HCT116 (cell line): ENCODE measurements at regions not wholly inside any gene's neighbourhood (a gene's known extent, or its start where the extent isn't known, plus 50 kb on each side); places are given as distances from the start of the nearest gene placed in this dataset.

Experiments
- ATAC-seq: fragments of 200-7000 bp; cut with Tn5 transposase; 2 replicates; pipeline ENCODE4 v1.9.1; 2020; ENCODE audit warnings: mild to moderate bottlenecking, moderate library complexity
- BruUV-seq: library from RNA; stranded (reverse); fragments of 400-500 nt; replicated peaks from 2 replicates; lab custom pipeline; 2021; lab: Mats Ljungman, UMichigan
- CTCF ChIA-PET: fragments of 300-600 bp; sonication (Branson Sonifier 250); formaldehyde crosslinking; loops from one replicate; lab custom pipeline; 2021; ENCODE audit warnings: antibody characterized with exemption; lab: Charles Lee
- POLR2A ChIA-PET: fragments of 300-600, 350-600 bp; sonication (Branson Sonifier 250); formaldehyde crosslinking; loops from one replicate; lab custom pipeline; 2021; ENCODE audit warnings: antibody characterized with exemption; lab: Charles Lee
- RAD21 ChIA-PET, 2 experiments: fragments of 300-600 bp; sonication (Branson Sonifier 250); formaldehyde crosslinking; loops; one replicate each; lab custom pipeline; 2023; ENCODE audit warnings: low total read pairs in 2 of 2; ENCODE audit not compliant: uncharacterized antibody in 2 of 2, unreplicated experiment in 2 of 2, low non-redundant PET in 1 of 2; lab: Charles Lee
- DNase-seq: peaks from one replicate; pipeline ENCODE4 v3.0.0-alpha.2; 2010; ENCODE audit warnings: low read depth, low spot score
- H2AFZ ChIP-seq: fragments of 200-600 bp; shearing (Covaris generic), sonication (generic); 2 replicates; pipeline ENCODE4 v1.6.1; 2017; ENCODE audit warnings: low read depth, mixed run types, mixed read lengths, antibody characterized with exemption, low read length; ENCODE audit not compliant: poor library complexity, severe bottlenecking
- H3K27ac ChIP-seq: 2 replicates; pipeline ENCODE4 v1.5.1; 2012; ENCODE audit warnings: low read depth, low read length
- H3K27me3 ChIP-seq: fragments of 200-600 bp; sonication (generic); 2 replicates; pipeline ENCODE4 v1.6.1; 2016; ENCODE audit warnings: mixed run types, low read length, mixed read lengths; ENCODE audit not compliant: insufficient read depth
- H3K36me3 ChIP-seq, 2 experiments: fragments of 200-500 bp in 1 of 2; fragments of 200-600 bp in 1 of 2; sonication (Bioruptor generic) in 1 of 2; sonication (generic) in 1 of 2; 2 replicates each; pipeline versions ENCODE4 v1.5.1 to v1.6.1; 2014 to 2016; ENCODE audit warnings: low read length in 2 of 2, inconsistent platforms in 1 of 2, mixed read lengths in 1 of 2, mixed run types in 1 of 2; ENCODE audit not compliant: insufficient read depth in 2 of 2, control insufficient read depth in 1 of 2
- H3K4me1 ChIP-seq, 2 experiments: fragments of 200-600 bp in 1 of 2; sonication (generic) in 1 of 2; 2 replicates each; pipeline versions ENCODE4 v1.5.1 to v1.6.1; 2012 to 2017; ENCODE audit warnings: low read length in 2 of 2, inconsistent platforms in 1 of 2, mild to moderate bottlenecking in 1 of 2, mixed read lengths in 1 of 2, mixed run types in 1 of 2, moderate library complexity in 1 of 2; ENCODE audit not compliant: insufficient read depth in 2 of 2, control insufficient read depth in 1 of 2
- H3K4me2 ChIP-seq: fragments of 200-600 bp; sonication (generic); 2 replicates; pipeline ENCODE4 v1.6.1; 2017; ENCODE audit warnings: mixed run types, low read length, mixed read lengths
- H3K4me3 ChIP-seq, 2 experiments: fragments of 200-600 bp in 1 of 2; sonication (generic) in 1 of 2; replicated peaks in 1 of 2; 2 replicates each; pipeline ENCODE4 v1.5.1; 2011 to 2016; ENCODE audit warnings: low read length in 2 of 2, control low read depth in 1 of 2, low read depth in 1 of 2, mild to moderate bottlenecking in 1 of 2, mixed read lengths in 1 of 2, mixed run types in 1 of 2
- H3K79me2 ChIP-seq: fragments of 200-600 bp; sonication (generic); 2 replicates; pipeline ENCODE4 v1.6.1; 2017; ENCODE audit warnings: mild to moderate bottlenecking, mixed run types, low read length, moderate library complexity, mixed read lengths; ENCODE audit not compliant: insufficient read depth
- H3K9ac ChIP-seq: fragments of 200-600 bp; sonication (generic); 2 replicates; pipeline ENCODE4 v1.6.1; 2016; ENCODE audit warnings: low read length, mixed read lengths
- H3K9me2 ChIP-seq: fragments of 200-600 bp; sonication (generic), shearing (Covaris generic); 2 replicates; pipeline ENCODE4 v1.6.1; 2017; ENCODE audit warnings: mixed run types, mild to moderate bottlenecking, moderate library complexity; ENCODE audit not compliant: insufficient read depth
- H3K9me3 ChIP-seq, 2 experiments: fragments of 200-500 bp in 1 of 2; fragments of 200-600 bp in 1 of 2; sonication (Bioruptor generic) in 1 of 2; sonication (generic) in 1 of 2; 2 replicates each; pipeline ENCODE4 v1.6.1; 2014 to 2017; ENCODE audit warnings: low read length in 2 of 2, mixed read lengths in 2 of 2, inconsistent platforms in 1 of 2, low read depth in 1 of 2, mild to moderate bottlenecking in 1 of 2, mixed run types in 1 of 2, moderate library complexity in 1 of 2; ENCODE audit not compliant: control insufficient read depth in 1 of 2, insufficient read depth in 1 of 2
- H4K20me1 ChIP-seq: fragments of 200-600 bp; sonication (generic), shearing (Covaris generic); 2 replicates; pipeline ENCODE4 v1.6.1; 2017; ENCODE audit warnings: mixed run types, mild to moderate bottlenecking, moderate library complexity; ENCODE audit not compliant: insufficient read depth
- CBX3 ChIP-seq: IDR thresholded peaks from 2 replicates; pipeline ENCODE4 v1.6.1; 2012; ENCODE audit warnings: low read depth
- FOSL1 ChIP-seq: IDR thresholded peaks from 2 replicates; pipeline ENCODE4 v1.6.1; 2012; ENCODE audit warnings: low read depth
- POLR2A ChIP-seq: IDR thresholded peaks from 2 replicates; pipeline ENCODE4 v1.7.0; 2011; ENCODE audit warnings: borderline replicate concordance; ENCODE audit not compliant: insufficient read depth, insufficient read length; ENCODE audit errors: extremely low read depth
- REST ChIP-seq: IDR thresholded peaks from 2 replicates; pipeline ENCODE4 v1.6.1; 2012; ENCODE audit warnings: low read depth
- ZBTB33 ChIP-seq: IDR thresholded peaks from 2 replicates; pipeline ENCODE4 v1.6.1; 2011; ENCODE audit warnings: mild to moderate bottlenecking, low read length, moderate library complexity; ENCODE audit not compliant: insufficient replicate concordance; ENCODE audit errors: extremely low read depth
- intact Hi-C: fragments of 100-400 bp; cut with micrococcal nuclease; formaldehyde crosslinking; loops from 2 replicates; pipeline ENCODE4 v1.10.0; 2022
- TF ChIP-seq, protein P1 (sequence below): IDR thresholded peaks from 2 replicates; pipeline ENCODE4 v1.6.1; 2012

- Histone ChIP-seq H3K4me3 (no peak overlapping the region), H3K9ac (no peak overlapping the region), H2AFZ (no peak overlapping the region), H3K9me3 (no peaks in the 10 kb centered on the region), H4K20me1 (no peaks in the 10 kb centered on the region), H3K79me2 (no peaks in the 10 kb centered on the region), H3K4me2 (no peak overlapping the region), H3K27me3 (peaks cover 15% of the 10 kb centered on the region; the same call in 1 of the 2 replicates), H3K4me1 (no peaks in the 10 kb centered on the region), H3K27ac (no peak overlapping the region), H3K36me3 (no peaks in the 10 kb centered on the region), H3K9me2 (no peaks in the 10 kb centered on the region)
- no peak for DNase-seq
- BruUV-seq: no TSS peak
- ATAC-seq: no peak
- CTCF ChIA-PET: no interaction called here
- intact Hi-C loops: no loop called here
- POLR2A ChIA-PET: no interaction called here
- TF ChIP-seq, protein P1, sequence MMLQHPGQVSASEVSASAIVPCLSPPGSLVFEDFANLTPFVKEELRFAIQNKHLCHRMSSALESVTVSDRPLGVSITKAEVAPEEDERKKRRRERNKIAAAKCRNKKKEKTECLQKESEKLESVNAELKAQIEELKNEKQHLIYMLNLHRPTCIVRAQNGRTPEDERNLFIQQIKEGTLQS: no peak
- no peak for TF ChIP-seq POLR2A
- TF ChIP-seq REST: no peak
- RAD21 ChIA-PET: no interaction called here
These were observed 280.2 kb upstream of the PLXNA2 start for GRCh38 chr1:208524376-208524775.

DNA sequence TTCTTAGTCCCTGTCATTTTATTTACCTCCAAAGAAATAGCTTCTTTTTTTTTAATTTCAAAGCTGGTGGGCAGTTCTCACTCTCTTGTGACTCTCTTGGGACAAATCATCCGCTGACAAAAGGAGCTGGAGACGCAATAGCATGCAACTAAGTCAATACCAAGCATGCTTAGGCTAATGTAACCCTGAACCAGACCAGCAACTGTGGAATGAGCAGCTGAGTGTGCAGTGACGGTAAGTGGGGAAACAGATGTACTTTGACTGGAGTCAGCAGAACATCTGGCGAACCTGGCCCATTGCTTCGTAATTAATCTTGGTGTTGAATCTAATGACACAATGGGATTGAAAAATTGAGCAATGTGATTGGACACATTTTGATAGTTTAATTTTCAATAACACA is 280.7 kb upstream of the PLXNA2 start:
- ATAC-seq (no peak), DNase-seq (no peak)
- Histone ChIP-seq H3K27ac (no peak overlapping the region), H2AFZ (no peak overlapping the region), H3K4me1 (no peaks in the 10 kb centered on the region), H4K20me1 (no peaks in the 10 kb centered on the region), H3K27me3 (peaks cover 17% of the 10 kb centered on the region; the same call in 1 of the 2 replicates), H3K9ac (no peak overlapping the region), H3K4me3 (no peak overlapping the region), H3K79me2 (no peaks in the 10 kb centered on the region), H3K9me2 (no peaks in the 10 kb centered on the region), H3K36me3 (no peaks in the 10 kb centered on the region), H3K4me2 (no peak overlapping the region), H3K9me3 (no peaks in the 10 kb centered on the region)
- RAD21 ChIA-PET: no interaction called here
- TF ChIP-seq FOSL1: no peak
- TF ChIP-seq CBX3: no peak
- no peak for TF ChIP-seq ZBTB33
- POLR2A ChIA-PET: no interaction called here
- CTCF ChIA-PET: no interaction called here
- intact Hi-C loops: no loop called here
- BruUV-seq: no TSS peak
